Spleen (tissue), 7 donors: ENCODE measurements at regions not wholly inside any gene's neighbourhood (a gene's known extent, or its start where the extent isn't known, plus 50 kb on each side); places are given as distances from the start of the nearest gene placed in this dataset.

Source experiments
- CTCF ChIP-seq, 11 experiments: fragments of 200-600 bp in 7 of 11; fragments of 450-650 bp in 4 of 11; sonication (generic) in 4 of 11; IDR thresholded peaks in 8 of 11; conservative IDR thresholded peaks in 3 of 11; 1 replicate in 7 of 11; 2 replicates in 4 of 11; pipeline versions ENCODE4 v1.4.0 to v1.8.0; 2016 to 2021; ENCODE audit warnings: antibody characterized with exemption in 11 of 11, inconsistent platforms in 4 of 11, mild to moderate bottlenecking in 1 of 11
- POLR2A ChIP-seq, 3 donors: fragments of 450-650 bp; IDR thresholded peaks; one replicate each; pipeline ENCODE4 v1.5.1; 2017; ENCODE audit warnings: antibody characterized with exemption in 3 of 3, mild to moderate bottlenecking in 1 of 3
- POLR2AphosphoS5 ChIP-seq, 3 donors: sonication (generic); formaldehyde crosslinking; IDR thresholded peaks; one replicate each; pipeline ENCODE4 v1.5.1; 2017; ENCODE audit warnings: antibody characterized with exemption in 3 of 3
- donor health status: DM: no; HTN: no; CAD: no; lungs with moderate emphysema.
- donor health status: DM: no; HTN: no; CAD: no.
- donor health status: DM: no; HTN: no; CAD: no.

DNA sequence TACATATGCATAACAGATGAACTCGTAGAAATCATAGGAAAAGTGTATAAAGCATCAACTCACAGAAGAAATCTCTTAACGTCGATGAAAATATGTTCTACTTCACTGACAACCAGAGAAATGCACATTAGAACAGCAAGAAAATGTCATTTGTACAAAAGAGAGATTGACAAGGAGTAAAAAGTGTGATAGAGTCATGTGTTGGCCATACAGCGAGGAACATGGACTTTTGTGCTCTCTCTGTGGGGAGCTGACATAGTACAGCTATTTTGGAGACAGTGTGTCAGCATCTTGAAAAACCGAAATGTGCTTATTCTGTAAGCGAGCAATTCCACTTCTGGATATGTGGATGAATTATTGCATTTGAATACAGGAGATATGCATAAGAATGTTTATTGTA is 477.9 kb downstream of the ICE1 start:
- TF ChIP-seq CTCF (IDR thresholded peaks at IDR 0.05 in 8 of 11, conservative IDR thresholded peaks at IDR 0.05 in 3 of 11) (no peak), POLR2AphosphoS5 (IDR thresholded peaks at IDR 0.05) (no peak), POLR2A (IDR thresholded peaks at IDR 0.05) (no peak)
